Left ventricle myocardium inferior (tissue), 1 donor: ENCODE measurements at regions not wholly inside any gene's neighbourhood (a gene's known extent, or its start where the extent isn't known, plus 50 kb on each side); places are given as distances from the start of the nearest gene placed in this dataset.
"Not testable (repeated sequence)": the region's sequence is repeated elsewhere in the genome, so short reads cannot be mapped to it uniquely, and the experiment has no call there.

Source experiments
- DNase-seq: peaks from one replicate; pipeline ENCODE4 v3.0.0-alpha.2; 2020
- H3K27ac ChIP-seq: fragments of 200-600 bp; replicated peaks from 2 replicates; pipeline ENCODE4 v1.8.0; 2021
- H3K27me3 ChIP-seq: fragments of 200-600 bp; 2 replicates; pipeline ENCODE4 v1.8.0; 2021; ENCODE audit warnings: low read depth
- H3K36me3 ChIP-seq: fragments of 200-600 bp; 2 replicates; pipeline ENCODE4 v1.8.0; 2021
- H3K4me1 ChIP-seq: fragments of 200-600 bp; 2 replicates; pipeline ENCODE4 v1.8.0; 2021
- H3K4me3 ChIP-seq: fragments of 200-600 bp; 2 replicates; pipeline ENCODE4 v1.8.0; 2021; ENCODE audit warnings: mild to moderate bottlenecking, moderate library complexity
- H3K9me3 ChIP-seq: fragments of 200-600 bp; replicated peaks from 2 replicates; pipeline ENCODE4 v1.8.0; 2021
- CTCF ChIP-seq: fragments of 200-600 bp; IDR thresholded peaks from 2 replicates; pipeline ENCODE4 v1.8.0; 2021; ENCODE audit warnings: antibody characterized with exemption, mild to moderate bottlenecking, borderline replicate concordance
- intact Hi-C: fragments of 100-400 bp; cut with micrococcal nuclease; formaldehyde crosslinking; loops from one replicate; pipeline ENCODE4 v1.11.0; 2022
- donor health status: DM: no; HTN: yes; CAD: no; lungs with severe emphysema.

DNA sequence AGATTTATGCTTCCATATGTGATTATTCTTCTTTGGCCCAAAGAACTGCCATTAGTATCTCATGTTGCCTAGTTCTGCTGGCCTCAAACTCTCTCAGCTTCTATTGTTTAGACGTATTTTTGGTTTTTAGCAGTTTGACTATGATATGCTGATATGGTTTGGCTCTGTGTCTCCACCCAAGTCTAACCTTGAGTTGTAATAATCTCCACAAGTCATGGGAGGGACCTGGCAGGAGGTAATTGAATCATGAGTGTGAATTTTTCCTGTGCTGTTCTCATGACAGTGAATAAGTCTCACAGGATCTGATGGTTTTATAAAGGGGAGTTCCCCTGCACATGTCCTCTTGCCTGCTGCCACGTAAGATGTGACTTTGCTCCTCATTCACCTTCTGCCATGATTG, 96.7 kb upstream of the ARG1 start:
- H3K9me3 ChIP-seq: peaks cover 27% of the 10 kb centered on the region
- TF ChIP-seq CTCF: no peak
- intact Hi-C loops: no loop called here

GRCh38 chr6:131478740-131479211, 94.2 kb upstream of the ARG1 start:
- H3K4me3 ChIP-seq, H3K36me3 ChIP-seq, DNase-seq, H3K27me3 ChIP-seq, intact Hi-C loops, H3K4me1 ChIP-seq, H3K27ac ChIP-seq: not testable (repeated sequence)
- H3K9me3 ChIP-seq: peaks cover 25% of the 10 kb centered on the region

More for the DNA sequence above, 96.7 kb upstream of the ARG1 start:
- Histone ChIP-seq H3K4me1 (no peaks in the 10 kb centered on the region), H3K27me3 (no peaks in the 10 kb centered on the region), H3K36me3 (no peaks in the 10 kb centered on the region), H3K4me3 (no peak overlapping the region), H3K27ac (no peak overlapping the region)
- DNase-seq: no peak

DNA sequence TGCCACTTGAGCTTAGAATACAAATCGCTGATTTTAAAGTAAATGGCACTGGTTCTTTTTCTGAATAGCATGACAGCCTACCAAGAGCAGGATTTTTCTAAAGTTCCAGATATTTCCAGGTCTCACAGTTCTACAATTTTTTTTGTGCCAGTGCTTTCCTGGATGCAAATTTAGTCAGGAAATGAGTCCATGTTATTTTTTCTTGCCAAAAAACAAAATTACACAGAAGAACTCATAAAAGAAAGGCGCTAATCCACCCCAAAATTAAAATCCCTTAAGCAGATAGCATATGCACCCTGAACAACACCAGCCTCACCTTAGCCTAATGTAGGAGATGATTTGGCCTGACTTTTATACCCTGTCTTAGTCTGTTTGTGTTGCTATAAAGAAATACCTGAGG, 86.4 kb upstream of the ARG1 start:
- no peak for DNase-seq
- no peaks in the 10 kb centered on the region for H3K4me1 ChIP-seq
- no peaks in the 10 kb centered on the region for H3K36me3 ChIP-seq
- TF ChIP-seq CTCF: no peak
- no peaks in the 10 kb centered on the region for H3K9me3 ChIP-seq
- no peak overlapping the region for H3K27ac ChIP-seq
- H3K4me3 ChIP-seq: no peak overlapping the region
- peaks cover 5% of the 10 kb centered on the region for H3K27me3 ChIP-seq
- intact Hi-C loops: no loop called here

GRCh38 chr6:131488780-131489179, 84.2 kb upstream of the ARG1 start:
- H3K27ac ChIP-seq: no peak overlapping the region
- intact Hi-C loops: no loop called here

GRCh38 chr6:131490441-131490840, 82.6 kb upstream of the ARG1 start:
- H3K9me3 ChIP-seq: peaks cover 7% of the 10 kb centered on the region

More at GRCh38 chr6:131488780-131489179, 84.2 kb upstream of the ARG1 start:
- no peaks in the 10 kb centered on the region for H3K36me3 ChIP-seq
- H3K4me3 ChIP-seq: no peak overlapping the region
- TF ChIP-seq CTCF: no peak
- no peaks in the 10 kb centered on the region for H3K9me3 ChIP-seq
- H3K4me1 ChIP-seq: no peaks in the 10 kb centered on the region
- H3K27me3 ChIP-seq: peaks cover 5% of the 10 kb centered on the region
- DNase-seq: no peak

More at GRCh38 chr6:131490441-131490840, 82.6 kb upstream of the ARG1 start:
- no peak for DNase-seq
- Histone ChIP-seq H3K4me3 (no peak overlapping the region), H3K27me3 (peaks cover 5% of the 10 kb centered on the region), H3K36me3 (no peaks in the 10 kb centered on the region), H3K27ac (no peak overlapping the region), H3K4me1 (no peaks in the 10 kb centered on the region)
- no peak for TF ChIP-seq CTCF
- intact Hi-C loops: no loop called here
